H9 (cell line): ENCODE measurements at regions not wholly inside any gene's neighbourhood (a gene's known extent, or its start where the extent isn't known, plus 50 kb on each side); places are given as distances from the start of the nearest gene placed in this dataset.

Experiments used
- DNase-seq: peaks from one replicate; pipeline ENCODE4 v3.0.0-alpha.2; 2017
- H2AFZ ChIP-seq: one replicate; pipeline ENCODE4 v1.6.1; 2013; ENCODE audit warnings: mild to moderate bottlenecking, low read length, control low read depth, moderate library complexity
- H2AK5ac ChIP-seq: 2 replicates; pipeline ENCODE4 v1.6.1; 2013; ENCODE audit warnings: low read length, control low read depth, mixed read lengths; ENCODE audit not compliant: insufficient read length
- H2BK120ac ChIP-seq: one replicate; pipeline ENCODE4 v1.6.1; 2013; ENCODE audit warnings: low read depth, mild to moderate bottlenecking, low read length, control low read depth, inconsistent platforms; ENCODE audit not compliant: poor library complexity, severe bottlenecking
- H2BK12ac ChIP-seq: 2 replicates; pipeline ENCODE4 v1.6.1; 2013; ENCODE audit warnings: low read length, control low read depth, mixed read lengths, low read depth; ENCODE audit not compliant: insufficient read length
- H2BK15ac ChIP-seq: 2 replicates; pipeline ENCODE4 v1.6.1; 2013; ENCODE audit warnings: low read depth, low read length, control low read depth
- H2BK20ac ChIP-seq: one replicate; pipeline ENCODE4 v1.6.1; 2013; ENCODE audit warnings: low read depth, mild to moderate bottlenecking, low read length, control low read depth, inconsistent platforms; ENCODE audit not compliant: poor library complexity, severe bottlenecking
- H2BK5ac ChIP-seq: 2 replicates; pipeline ENCODE4 v1.6.1; 2013; ENCODE audit warnings: low read length, control low read depth, mixed read lengths; ENCODE audit not compliant: insufficient read length
- H3K14ac ChIP-seq: 2 replicates; pipeline ENCODE4 v1.6.1; 2013; ENCODE audit warnings: low read length, control low read depth; ENCODE audit not compliant: insufficient read depth
- H3K18ac ChIP-seq: 2 replicates; pipeline ENCODE4 v1.6.1; 2013; ENCODE audit warnings: low read depth, mild to moderate bottlenecking, mixed read lengths, low read length, control low read depth; ENCODE audit not compliant: insufficient read length
- H3K23ac ChIP-seq: 2 replicates; pipeline ENCODE4 v1.6.1; 2013; ENCODE audit warnings: low read length, control low read depth, mixed read lengths, low read depth; ENCODE audit not compliant: insufficient read length
- H3K23me2 ChIP-seq: 2 replicates; pipeline ENCODE4 v1.6.1; 2013; ENCODE audit warnings: low read depth, mild to moderate bottlenecking, mixed read lengths, low read length, control low read depth; ENCODE audit not compliant: insufficient read length, poor library complexity, severe bottlenecking
- H3K27ac ChIP-seq: 2 replicates; pipeline ENCODE4 v1.5.1; 2013; ENCODE audit warnings: low read length, control low read depth, mixed read lengths, low read depth; ENCODE audit not compliant: insufficient read length
- H3K27me3 ChIP-seq: 2 replicates; pipeline ENCODE4 v1.6.1; 2013; ENCODE audit warnings: low read length, control low read depth, inconsistent platforms; ENCODE audit not compliant: insufficient read depth
- H3K4ac ChIP-seq: 2 replicates; pipeline ENCODE4 v1.6.1; 2013; ENCODE audit warnings: low read depth, mild to moderate bottlenecking, control low read depth, inconsistent platforms, low read length, moderate library complexity
- H3K4me1 ChIP-seq: 2 replicates; pipeline ENCODE4 v1.6.1; 2013; ENCODE audit warnings: low read length, control low read depth, inconsistent platforms; ENCODE audit not compliant: insufficient read depth
- H3K4me2 ChIP-seq: 2 replicates; pipeline ENCODE4 v1.6.1; 2013; ENCODE audit warnings: low read length, control low read depth, mixed read lengths; ENCODE audit not compliant: insufficient read length, insufficient read depth
- H3K56ac ChIP-seq: 2 replicates; pipeline ENCODE4 v1.6.1; 2013; ENCODE audit warnings: low read depth, mild to moderate bottlenecking, mixed read lengths, low read length, control low read depth; ENCODE audit not compliant: insufficient read length
- H3K79me1 ChIP-seq: 2 replicates; pipeline ENCODE4 v1.6.1; 2013; ENCODE audit warnings: low read depth, mild to moderate bottlenecking, moderate library complexity, low read length, control low read depth, inconsistent platforms; ENCODE audit not compliant: insufficient read depth, poor library complexity, severe bottlenecking
- H3K79me2 ChIP-seq: 2 replicates; pipeline ENCODE4 v1.6.1; 2013; ENCODE audit warnings: low read length, control low read depth, inconsistent platforms; ENCODE audit not compliant: insufficient read depth
- H3K9ac ChIP-seq: 2 replicates; pipeline ENCODE4 v1.6.1; 2013; ENCODE audit warnings: low read length, control low read depth, mixed read lengths; ENCODE audit not compliant: insufficient read length; ENCODE audit errors: extremely low read depth
- H3K9me3 ChIP-seq: one replicate; pipeline ENCODE4 v1.6.1; 2013; ENCODE audit warnings: low read depth, low read length, inconsistent platforms; ENCODE audit not compliant: control insufficient read depth
- H3T11ph ChIP-seq: one replicate; pipeline ENCODE4 v1.6.1; 2013; ENCODE audit warnings: mild to moderate bottlenecking, low read length, control low read depth, inconsistent platforms
- H4K20me1 ChIP-seq: one replicate; pipeline ENCODE4 v1.6.1; 2013; ENCODE audit not compliant: control insufficient read depth, insufficient read length, insufficient read depth
- H4K5ac ChIP-seq: 2 replicates; pipeline ENCODE4 v1.6.1; 2013; ENCODE audit warnings: low read depth, mild to moderate bottlenecking, mixed read lengths, low read length, control low read depth; ENCODE audit not compliant: insufficient read length
- H4K8ac ChIP-seq: replicated peaks from 2 replicates; pipeline ENCODE4 v1.6.1; 2013; ENCODE audit warnings: low read length, control low read depth, mixed read lengths, low read depth; ENCODE audit not compliant: insufficient read length
- H4K91ac ChIP-seq: 2 replicates; pipeline ENCODE4 v1.6.1; 2013; ENCODE audit warnings: low read depth, mild to moderate bottlenecking, moderate library complexity, mixed read lengths, low read length, control low read depth; ENCODE audit not compliant: insufficient read length
- H3K27ac Mint-ChIP-seq, 3 experiments: 2 replicates in 2 of 3; 3 replicates in 1 of 3; pipeline ENCODE4 v1.8.0; 2020 to 2021; ENCODE audit warnings: mixed read lengths in 3 of 3, mild to moderate bottlenecking in 1 of 3, moderate library complexity in 1 of 3
- H3K27me3 Mint-ChIP-seq: 2 replicates; pipeline ENCODE4 v1.8.0; 2021; ENCODE audit warnings: low read depth, mild to moderate bottlenecking, moderate library complexity, mixed read lengths
- H3K36me3 Mint-ChIP-seq, 3 experiments: 2 replicates in 2 of 3; 3 replicates in 1 of 3; pipeline ENCODE4 v1.8.0; 2020 to 2021; ENCODE audit warnings: low read depth in 3 of 3, mixed read lengths in 3 of 3; ENCODE audit not compliant: insufficient read depth in 1 of 3
- H3K4me1 Mint-ChIP-seq, 2 experiments: 2 replicates each; pipeline ENCODE4 v1.8.0; 2020; ENCODE audit warnings: mixed read lengths in 2 of 2
- H3K4me3 Mint-ChIP-seq, 2 experiments: 2 replicates in 1 of 2; 3 replicates in 1 of 2; pipeline ENCODE4 v1.8.0; 2020 to 2021; ENCODE audit warnings: mild to moderate bottlenecking in 2 of 2, mixed read lengths in 2 of 2, moderate library complexity in 1 of 2
- H3K9me3 Mint-ChIP-seq, 2 experiments: 2 replicates in 1 of 2; 3 replicates in 1 of 2; pipeline ENCODE4 v1.8.0; 2020; ENCODE audit warnings: mild to moderate bottlenecking in 2 of 2, mixed read lengths in 2 of 2, moderate library complexity in 1 of 2
- WGBS: extraction: QIAGEN DNeasy Blood & Tissue Kit; methylation state at CpG from one replicate; pipeline ENCODE4 v1.1.7; 2013; ENCODE audit warnings: missing lambda C conversion rate, low lambda C conversion rate, mixed read lengths; ENCODE audit not compliant: insufficient read length; ENCODE audit errors: extremely low coverage; 5-methylcytosine and 5-hydroxymethylcytosine counted together
- TF ChIP-seq, protein P1 (sequence below): fragments of 200-600 bp; sonication (generic); conservative IDR thresholded peaks from 3 replicates; pipeline ENCODE4 v1.8.0; 2021; ENCODE audit warnings: antibody characterized with exemption, mild to moderate bottlenecking

DNA sequence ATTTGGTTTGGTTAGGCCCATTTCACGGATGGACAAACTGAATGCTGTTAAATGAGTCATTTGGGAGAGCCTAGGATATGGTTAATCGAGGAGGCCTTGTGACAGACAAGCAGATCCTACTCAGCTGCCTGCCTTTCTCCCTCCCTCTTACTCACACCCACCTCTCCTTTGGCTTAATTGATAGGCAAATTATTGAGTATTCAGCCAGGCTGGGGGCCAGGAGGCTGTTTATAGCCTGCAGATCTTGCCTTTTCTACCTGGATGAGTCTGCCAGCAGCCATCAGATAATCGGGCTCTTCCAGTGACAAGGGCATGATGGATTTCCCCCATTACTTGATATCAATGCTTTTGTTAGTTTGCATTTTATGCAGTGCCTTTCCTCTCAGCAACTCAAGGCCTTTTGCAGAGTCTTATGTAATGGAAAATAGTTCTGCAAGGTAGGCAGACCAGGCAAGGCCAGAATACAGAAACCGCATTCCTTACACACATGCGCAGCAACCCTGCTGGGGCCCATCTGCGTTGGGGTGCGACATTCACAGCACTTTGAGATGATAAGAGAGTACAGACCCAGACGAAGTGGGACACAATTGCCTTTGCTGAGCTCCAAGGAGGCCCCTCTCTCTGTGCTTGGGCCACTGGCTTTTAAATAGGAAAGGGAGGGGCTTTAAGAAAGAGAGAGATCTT lies 96.2 kb upstream of the ATP6AP2 start:
- no peak overlapping the region for H2BK20ac ChIP-seq
- H4K8ac ChIP-seq: no peak overlapping the region
- no CpG with 5 or more reads among the region's 8 CpGs for WGBS
- no peak overlapping the region for H4K91ac ChIP-seq
- H3K4me1 ChIP-seq: peaks cover 9% of the 10 kb centered on the region; the same call in 1 of the 2 replicates
- peaks cover 5 to 14% (median 6%) of the 10 kb centered on the region in 3 experiments; a peak in 6 of 7 replicates for H3K36me3 Mint-ChIP-seq
- H3T11ph ChIP-seq: no peak overlapping the region
- TF ChIP-seq, protein P1, sequence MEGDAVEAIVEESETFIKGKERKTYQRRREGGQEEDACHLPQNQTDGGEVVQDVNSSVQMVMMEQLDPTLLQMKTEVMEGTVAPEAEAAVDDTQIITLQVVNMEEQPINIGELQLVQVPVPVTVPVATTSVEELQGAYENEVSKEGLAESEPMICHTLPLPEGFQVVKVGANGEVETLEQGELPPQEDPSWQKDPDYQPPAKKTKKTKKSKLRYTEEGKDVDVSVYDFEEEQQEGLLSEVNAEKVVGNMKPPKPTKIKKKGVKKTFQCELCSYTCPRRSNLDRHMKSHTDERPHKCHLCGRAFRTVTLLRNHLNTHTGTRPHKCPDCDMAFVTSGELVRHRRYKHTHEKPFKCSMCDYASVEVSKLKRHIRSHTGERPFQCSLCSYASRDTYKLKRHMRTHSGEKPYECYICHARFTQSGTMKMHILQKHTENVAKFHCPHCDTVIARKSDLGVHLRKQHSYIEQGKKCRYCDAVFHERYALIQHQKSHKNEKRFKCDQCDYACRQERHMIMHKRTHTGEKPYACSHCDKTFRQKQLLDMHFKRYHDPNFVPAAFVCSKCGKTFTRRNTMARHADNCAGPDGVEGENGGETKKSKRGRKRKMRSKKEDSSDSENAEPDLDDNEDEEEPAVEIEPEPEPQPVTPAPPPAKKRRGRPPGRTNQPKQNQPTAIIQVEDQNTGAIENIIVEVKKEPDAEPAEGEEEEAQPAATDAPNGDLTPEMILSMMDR: no peak
- no peaks in the 10 kb centered on the region for H3K79me2 ChIP-seq
- H3K27ac ChIP-seq: peak overlapping the region; percentile 22
- H3K27me3 ChIP-seq: no peaks in the 10 kb centered on the region
- no peak overlapping the region for H2BK12ac ChIP-seq
- no peak overlapping the region for H2BK120ac ChIP-seq
- H4K20me1 ChIP-seq: no peaks in the 10 kb centered on the region
- H2AFZ ChIP-seq: no peak overlapping the region
- H3K27me3 Mint-ChIP-seq: peaks cover 7% of the 10 kb centered on the region
- H3K79me1 ChIP-seq: no peaks in the 10 kb centered on the region
- no peak overlapping the region for H3K56ac ChIP-seq
- peaks cover 13 to 15% of the 10 kb centered on the region in 2 experiments for H3K4me1 Mint-ChIP-seq
- no peak overlapping the region for H3K4ac ChIP-seq
- no peak overlapping the region for H2BK5ac ChIP-seq
- peak overlapping the region in 1 of 2 experiments; percentile 18; a peak in 1 of 5 replicates for H3K4me3 Mint-ChIP-seq
- no peaks in the 10 kb centered on the region for H3K9me3 ChIP-seq
- peak overlapping the region; percentile 5 for H3K4me2 ChIP-seq
- H2AK5ac ChIP-seq: no peak overlapping the region
- H3K14ac ChIP-seq: no peak overlapping the region
- no peaks in the 10 kb centered on the region for H3K23me2 ChIP-seq
- peak; percentile 58 for DNase-seq
- no peak overlapping the region for H3K23ac ChIP-seq
- H2BK15ac ChIP-seq: no peak overlapping the region
- peaks cover 74 to 86% of the 10 kb centered on the region in 2 experiments for H3K9me3 Mint-ChIP-seq
- H3K27ac Mint-ChIP-seq: peak overlapping the region in 2 of 3 experiments; percentile 88 to 94; a peak in 5 of 7 replicates
- H4K5ac ChIP-seq: no peak overlapping the region
- no peak overlapping the region for H3K9ac ChIP-seq
- H3K18ac ChIP-seq: no peak overlapping the region
